Endothelial cell of umbilical vein (primary cell): ENCODE measurements at regions not wholly inside any gene's neighbourhood (a gene's known extent, or its start where the extent isn't known, plus 50 kb on each side); places are given as distances from the start of the nearest gene placed in this dataset.

ENCODE experiments used
- BruUV-seq: library from RNA; stranded (reverse); fragments of 400-500 nt; replicated peaks from 2 replicates; lab custom pipeline; 2021; lab: Mats Ljungman, UMichigan
- CTCF ChIA-PET: fragments of 300-600, 350-600 bp; sonication (Branson Sonifier 250); formaldehyde crosslinking; loops from one replicate; lab custom pipeline; 2021; ENCODE audit warnings: antibody characterized with exemption, inconsistent platforms; lab: Charles Lee
- POLR2A ChIA-PET: fragments of 300-600, 350-600 bp; sonication (Branson Sonifier 250); formaldehyde crosslinking; loops from one replicate; lab custom pipeline; 2021; ENCODE audit warnings: antibody characterized with exemption, inconsistent platforms; lab: Charles Lee
- DNase-seq: peaks from one replicate; pipeline ENCODE4 v3.0.0-alpha.2; 2011; ENCODE audit warnings: low read depth, low spot score
- FAIRE-seq: peaks from 2 replicates; lab custom pipeline; 2011; peaks lifted over from hg19 to GRCh38; lab: Jason Lieb, UNC
- H2AFZ ChIP-seq: 2 replicates; pipeline ENCODE4 v1.6.0; 2012; ENCODE audit warnings: low read depth, low read length, control low read depth, inconsistent platforms
- H3K27ac ChIP-seq: 2 replicates; pipeline ENCODE4 v1.5.1; 2011; ENCODE audit warnings: low read depth, mild to moderate bottlenecking, control low read depth, low read length, moderate library complexity; ENCODE audit not compliant: insufficient read depth
- H3K27me3 ChIP-seq, 2 experiments: 2 replicates each; pipeline versions ENCODE4 v1.6.0 to v1.6.1; 2011; ENCODE audit warnings: low read length in 2 of 2, mixed read lengths in 1 of 2; ENCODE audit not compliant: control insufficient read depth in 2 of 2, insufficient read depth in 2 of 2
- H3K36me3 ChIP-seq, 2 experiments: 2 replicates in 1 of 2; 3 replicates in 1 of 2; pipeline ENCODE4 v1.5.1; 2011; ENCODE audit warnings: low read length in 2 of 2, mild to moderate bottlenecking in 1 of 2, moderate library complexity in 1 of 2; ENCODE audit not compliant: control insufficient read depth in 2 of 2, insufficient read depth in 2 of 2; ENCODE audit errors: extremely low read depth in 1 of 2
- H3K4me1 ChIP-seq: 3 replicates; pipeline ENCODE4 v1.5.1; 2011; ENCODE audit warnings: mild to moderate bottlenecking, low read length; ENCODE audit not compliant: control insufficient read depth, insufficient read depth; ENCODE audit errors: extremely low read depth
- H3K4me2 ChIP-seq: 2 replicates; pipeline ENCODE4 v1.6.1; 2011; ENCODE audit warnings: low read length, control low read depth, mixed read lengths; ENCODE audit not compliant: insufficient read depth
- H3K4me3 ChIP-seq, 3 experiments: fragments of 200-600 bp in 1 of 3; sonication (generic), shearing (Covaris generic) in 1 of 3; replicated peaks in 1 of 3; 2 replicates each; pipeline ENCODE4 v1.5.1; 2011 to 2016; ENCODE audit warnings: control low read depth in 3 of 3, low read length in 3 of 3, mild to moderate bottlenecking in 2 of 3, inconsistent platforms in 1 of 3, low read depth in 1 of 3, moderate library complexity in 1 of 3; ENCODE audit not compliant: insufficient read depth in 1 of 3
- H3K79me2 ChIP-seq: 2 replicates; pipeline ENCODE4 v1.6.0; 2012; ENCODE audit warnings: low read length, inconsistent platforms; ENCODE audit not compliant: control insufficient read depth, insufficient read depth
- H3K9ac ChIP-seq: replicated peaks from 2 replicates; pipeline ENCODE3; 2011; ENCODE audit warnings: low read length, control low read depth; ENCODE audit not compliant: insufficient read depth; ENCODE audit errors: extremely low read depth
- H3K9me1 ChIP-seq: replicated peaks from 3 replicates; pipeline ENCODE4 v1.6.0; 2011; ENCODE audit warnings: mild to moderate bottlenecking, low read length; ENCODE audit not compliant: control insufficient read depth, insufficient read depth; ENCODE audit errors: extremely low read depth
- H3K9me3 ChIP-seq: replicated peaks from 2 replicates; pipeline ENCODE4 v1.5.1; 2012; ENCODE audit warnings: low read length, inconsistent platforms; ENCODE audit not compliant: control insufficient read depth, insufficient read depth
- H4K20me1 ChIP-seq: replicated peaks from 2 replicates; pipeline ENCODE3; 2011; ENCODE audit warnings: mild to moderate bottlenecking, low read length; ENCODE audit not compliant: control insufficient read depth, insufficient read depth; ENCODE audit errors: extremely low read depth
- EZH2 ChIP-seq: IDR thresholded peaks from 2 replicates; pipeline ENCODE4 v1.6.1; 2012; ENCODE audit warnings: borderline replicate concordance, low read depth, mild to moderate bottlenecking, moderate library complexity, low read length, inconsistent platforms; ENCODE audit not compliant: severe bottlenecking
- FOS ChIP-seq: IDR thresholded peaks from 2 replicates; pipeline ENCODE4 v1.6.1; 2011; ENCODE audit warnings: mild to moderate bottlenecking, low read length, moderate library complexity, borderline replicate concordance; ENCODE audit not compliant: insufficient read depth
- GATA2 ChIP-seq: IDR thresholded peaks from 2 replicates; pipeline ENCODE4 v1.7.0; 2011; ENCODE audit warnings: low read depth, mild to moderate bottlenecking, moderate library complexity, mixed read lengths, low read length; ENCODE audit not compliant: insufficient read length, insufficient read depth
- JUN ChIP-seq: IDR thresholded peaks from 2 replicates; pipeline ENCODE4 v1.6.1; 2011; ENCODE audit warnings: borderline replicate concordance, low read depth; ENCODE audit not compliant: insufficient read length, insufficient read depth
- MYC ChIP-seq: IDR thresholded peaks from one replicate; pipeline ENCODE4 v1.6.1; 2011; ENCODE audit warnings: mild to moderate bottlenecking, low read depth, low read length
- POLR2A ChIP-seq: IDR thresholded peaks from 2 replicates; pipeline ENCODE4 v1.6.1; 2012; ENCODE audit warnings: low read depth, mild to moderate bottlenecking, control low read depth, low read length
- POLR2AphosphoS5 ChIP-seq: IDR thresholded peaks from 2 replicates; pipeline ENCODE4 v1.6.1; 2012; ENCODE audit warnings: low read depth, mild to moderate bottlenecking, control low read depth, low read length, moderate library complexity; ENCODE audit not compliant: insufficient read depth
- dilution Hi-C: fragments of 300-500 bp; cut with MboI; formaldehyde crosslinking; loops from one replicate; pipeline ENCODE4 v1.15.0; 2019; ENCODE audit warnings: low sequenced_read_pairs; ENCODE audit not compliant: extremely low pct_ligation_motif_present
- intact Hi-C: fragments of 100-400 bp; cut with micrococcal nuclease; formaldehyde crosslinking; loops from one replicate; pipeline ENCODE4 v1.10.0; 2022
- TF ChIP-seq, protein P1 (sequence below), 2 donors: IDR thresholded peaks; 1 replicate in 1 of 2; 2 replicates in 1 of 2; pipeline ENCODE4 v1.5.1; 2011; ENCODE audit warnings: low read length in 2 of 2, mild to moderate bottlenecking in 2 of 2, moderate library complexity in 2 of 2, control low read depth in 1 of 2, inconsistent platforms in 1 of 2, low read depth in 1 of 2; ENCODE audit not compliant: insufficient read depth in 1 of 2; ENCODE audit errors: extremely low read depth in 1 of 2
- TF ChIP-seq, protein P2 (sequence below): IDR thresholded peaks from 2 replicates; pipeline ENCODE4 v1.6.1; 2011; ENCODE audit not compliant: insufficient read depth, insufficient read length

DNA sequence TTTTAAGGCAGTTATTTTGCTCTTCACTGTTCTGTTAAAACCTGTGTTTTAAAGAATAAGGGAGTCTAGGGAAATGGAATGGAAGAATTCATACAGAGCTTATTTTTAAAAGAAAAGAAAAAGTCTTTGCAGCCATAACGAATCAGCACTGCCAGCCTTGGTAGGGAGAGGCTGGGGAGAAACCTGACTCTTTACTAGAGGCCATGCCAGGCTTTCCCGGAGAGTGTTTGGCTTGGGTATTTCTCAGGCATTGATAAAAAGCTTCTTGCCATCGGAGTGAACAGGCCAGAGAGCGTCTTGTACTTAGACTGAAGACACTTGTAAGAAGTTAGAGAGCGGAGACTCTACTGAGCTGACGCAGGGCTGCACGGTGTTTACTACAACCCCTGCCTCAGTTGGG lies 72.7 kb upstream of the NFIL3 start:
- no peak overlapping the region for H3K4me2 ChIP-seq
- ChIA-PET POLR2A (no interaction called here), CTCF (no interaction called here)
- no peaks in the 10 kb centered on the region for H3K27me3 ChIP-seq
- TF ChIP-seq POLR2AphosphoS5 (no peak), EZH2 (no peak), GATA2 (no peak), JUN (no peak), FOS (no peak), MYC (no peak), POLR2A (no peak)
- TF ChIP-seq, protein P1, sequence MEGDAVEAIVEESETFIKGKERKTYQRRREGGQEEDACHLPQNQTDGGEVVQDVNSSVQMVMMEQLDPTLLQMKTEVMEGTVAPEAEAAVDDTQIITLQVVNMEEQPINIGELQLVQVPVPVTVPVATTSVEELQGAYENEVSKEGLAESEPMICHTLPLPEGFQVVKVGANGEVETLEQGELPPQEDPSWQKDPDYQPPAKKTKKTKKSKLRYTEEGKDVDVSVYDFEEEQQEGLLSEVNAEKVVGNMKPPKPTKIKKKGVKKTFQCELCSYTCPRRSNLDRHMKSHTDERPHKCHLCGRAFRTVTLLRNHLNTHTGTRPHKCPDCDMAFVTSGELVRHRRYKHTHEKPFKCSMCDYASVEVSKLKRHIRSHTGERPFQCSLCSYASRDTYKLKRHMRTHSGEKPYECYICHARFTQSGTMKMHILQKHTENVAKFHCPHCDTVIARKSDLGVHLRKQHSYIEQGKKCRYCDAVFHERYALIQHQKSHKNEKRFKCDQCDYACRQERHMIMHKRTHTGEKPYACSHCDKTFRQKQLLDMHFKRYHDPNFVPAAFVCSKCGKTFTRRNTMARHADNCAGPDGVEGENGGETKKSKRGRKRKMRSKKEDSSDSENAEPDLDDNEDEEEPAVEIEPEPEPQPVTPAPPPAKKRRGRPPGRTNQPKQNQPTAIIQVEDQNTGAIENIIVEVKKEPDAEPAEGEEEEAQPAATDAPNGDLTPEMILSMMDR (IDR thresholded peaks at IDR 0.05; ENCODE audit: extremely low read depth in 1 of 2, insufficient read depth in 1 of 2, low read depth in 1 of 2, low read length in 2 of 2), result no peak
- TF ChIP-seq, protein P2, sequence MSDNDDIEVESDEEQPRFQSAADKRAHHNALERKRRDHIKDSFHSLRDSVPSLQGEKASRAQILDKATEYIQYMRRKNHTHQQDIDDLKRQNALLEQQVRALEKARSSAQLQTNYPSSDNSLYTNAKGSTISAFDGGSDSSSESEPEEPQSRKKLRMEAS, result no peak
- no peaks in the 10 kb centered on the region for H3K9me1 ChIP-seq
- BruUV-seq, result no TSS peak
- H3K27ac ChIP-seq, result no peak overlapping the region
- no peaks in the 10 kb centered on the region for H3K4me1 ChIP-seq
- H4K20me1 ChIP-seq, result no peaks in the 10 kb centered on the region
- dilution Hi-C loops, result no loop called here
- no peak for DNase-seq
- H3K79me2 ChIP-seq, result no peaks in the 10 kb centered on the region
- no peaks in the 10 kb centered on the region for H3K9me3 ChIP-seq
- intact Hi-C loops, result no loop called here
- H3K9ac ChIP-seq, result no peak overlapping the region
- H2AFZ ChIP-seq, result no peak overlapping the region
- FAIRE-seq, result no peak
- no peak overlapping the region for H3K4me3 ChIP-seq
- H3K36me3 ChIP-seq, result no peaks in the 10 kb centered on the region
